ENCODE measurements at regions not wholly inside any gene's neighbourhood (a gene's known extent, or its start where the extent isn't known, plus 50 kb on each side); places are given as distances from the start of the nearest gene placed in this dataset.

DNA sequence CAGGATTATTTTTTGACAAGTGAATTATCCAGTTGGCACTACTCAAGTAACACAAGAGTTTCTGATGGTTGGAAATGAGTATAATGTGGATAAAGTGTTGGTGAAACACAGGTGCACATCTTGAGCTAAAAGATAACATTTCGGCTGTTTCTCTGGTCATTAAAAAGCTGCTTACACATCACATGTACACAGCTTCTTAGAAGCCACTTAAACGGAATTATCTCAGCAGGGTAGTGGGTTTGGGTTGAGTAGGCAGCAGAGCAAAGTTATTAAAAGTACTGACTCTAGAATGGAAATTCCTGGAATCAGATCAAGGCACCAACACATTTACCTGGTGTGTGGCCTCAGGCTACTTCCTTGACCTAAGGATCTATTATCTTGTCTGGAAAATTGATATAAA, 55.4 kb upstream of the RASSF6 start:
- TF ChIP-seq, protein P1, sequence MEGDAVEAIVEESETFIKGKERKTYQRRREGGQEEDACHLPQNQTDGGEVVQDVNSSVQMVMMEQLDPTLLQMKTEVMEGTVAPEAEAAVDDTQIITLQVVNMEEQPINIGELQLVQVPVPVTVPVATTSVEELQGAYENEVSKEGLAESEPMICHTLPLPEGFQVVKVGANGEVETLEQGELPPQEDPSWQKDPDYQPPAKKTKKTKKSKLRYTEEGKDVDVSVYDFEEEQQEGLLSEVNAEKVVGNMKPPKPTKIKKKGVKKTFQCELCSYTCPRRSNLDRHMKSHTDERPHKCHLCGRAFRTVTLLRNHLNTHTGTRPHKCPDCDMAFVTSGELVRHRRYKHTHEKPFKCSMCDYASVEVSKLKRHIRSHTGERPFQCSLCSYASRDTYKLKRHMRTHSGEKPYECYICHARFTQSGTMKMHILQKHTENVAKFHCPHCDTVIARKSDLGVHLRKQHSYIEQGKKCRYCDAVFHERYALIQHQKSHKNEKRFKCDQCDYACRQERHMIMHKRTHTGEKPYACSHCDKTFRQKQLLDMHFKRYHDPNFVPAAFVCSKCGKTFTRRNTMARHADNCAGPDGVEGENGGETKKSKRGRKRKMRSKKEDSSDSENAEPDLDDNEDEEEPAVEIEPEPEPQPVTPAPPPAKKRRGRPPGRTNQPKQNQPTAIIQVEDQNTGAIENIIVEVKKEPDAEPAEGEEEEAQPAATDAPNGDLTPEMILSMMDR (conservative IDR thresholded peaks at IDR 0.05; ENCODE audit: low read length), result no peak
- TF ChIP-seq EZH2phosphoT487 (IDR thresholded peaks at IDR 0.05; ENCODE audit: borderline replicate concordance), result no peak

Data from Loucy (cell line).